ENCODE measurements at regions not wholly inside any gene's neighbourhood (a gene's known extent, or its start where the extent isn't known, plus 50 kb on each side); places are given as distances from the start of the nearest gene placed in this dataset.

- no peak for TF ChIP-seq MYC (IDR thresholded peaks at IDR 0.05; ENCODE audit: low read depth, low read length)
- no peak for TF ChIP-seq MAX (IDR thresholded peaks at IDR 0.05; ENCODE audit: low read depth, low read length)
- TF ChIP-seq, protein P1, sequence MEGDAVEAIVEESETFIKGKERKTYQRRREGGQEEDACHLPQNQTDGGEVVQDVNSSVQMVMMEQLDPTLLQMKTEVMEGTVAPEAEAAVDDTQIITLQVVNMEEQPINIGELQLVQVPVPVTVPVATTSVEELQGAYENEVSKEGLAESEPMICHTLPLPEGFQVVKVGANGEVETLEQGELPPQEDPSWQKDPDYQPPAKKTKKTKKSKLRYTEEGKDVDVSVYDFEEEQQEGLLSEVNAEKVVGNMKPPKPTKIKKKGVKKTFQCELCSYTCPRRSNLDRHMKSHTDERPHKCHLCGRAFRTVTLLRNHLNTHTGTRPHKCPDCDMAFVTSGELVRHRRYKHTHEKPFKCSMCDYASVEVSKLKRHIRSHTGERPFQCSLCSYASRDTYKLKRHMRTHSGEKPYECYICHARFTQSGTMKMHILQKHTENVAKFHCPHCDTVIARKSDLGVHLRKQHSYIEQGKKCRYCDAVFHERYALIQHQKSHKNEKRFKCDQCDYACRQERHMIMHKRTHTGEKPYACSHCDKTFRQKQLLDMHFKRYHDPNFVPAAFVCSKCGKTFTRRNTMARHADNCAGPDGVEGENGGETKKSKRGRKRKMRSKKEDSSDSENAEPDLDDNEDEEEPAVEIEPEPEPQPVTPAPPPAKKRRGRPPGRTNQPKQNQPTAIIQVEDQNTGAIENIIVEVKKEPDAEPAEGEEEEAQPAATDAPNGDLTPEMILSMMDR (IDR thresholded peaks at IDR 0.05; ENCODE audit: low read depth, low read length): no peak
- TF ChIP-seq POLR2A (IDR thresholded peaks at IDR 0.05; ENCODE audit: extremely low read depth, insufficient read length): no peak
- no peak for DNase-seq (ENCODE audit: low read depth)
- H3K4me3 ChIP-seq (ENCODE audit: low read depth, low read length): no peak overlapping the region
Measured at GRCh38 chr12:126434412-126434985, 1369.3 kb downstream of the AACS start.

DNA sequence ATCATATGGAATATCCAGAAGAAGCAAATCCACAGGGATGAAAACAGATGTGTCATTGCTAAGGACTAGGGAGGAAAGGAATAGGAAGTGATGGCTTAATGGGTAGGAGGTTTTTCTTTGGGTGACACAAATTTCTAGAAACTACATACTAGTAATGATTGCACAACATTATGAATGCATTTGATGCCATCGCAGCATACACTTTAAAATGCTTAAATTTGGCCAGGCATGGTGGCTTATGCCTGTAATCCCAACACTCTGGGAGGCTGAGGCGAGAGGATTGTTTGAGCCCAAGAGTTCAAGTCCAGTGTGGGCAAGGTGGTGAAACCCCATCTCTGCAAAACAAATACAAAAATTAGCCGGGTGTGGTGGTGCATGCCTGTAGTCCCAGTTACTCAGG is 1370.8 kb downstream of the AACS start:
- no peak overlapping the region for H3K4me3 ChIP-seq (ENCODE audit: low read depth, low read length)
- DNase-seq (ENCODE audit: low read depth): no peak
- no peak for TF ChIP-seq MYC (IDR thresholded peaks at IDR 0.05; ENCODE audit: low read depth, low read length)
- TF ChIP-seq POLR2A (IDR thresholded peaks at IDR 0.05; ENCODE audit: extremely low read depth, insufficient read length): no peak
- TF ChIP-seq MAX (IDR thresholded peaks at IDR 0.05; ENCODE audit: low read depth, low read length): no peak
- TF ChIP-seq, protein P1 (IDR thresholded peaks at IDR 0.05; ENCODE audit: low read depth, low read length): no peak

GRCh38 chr12:126437934-126438333 is 1372.7 kb downstream of the AACS start:
- no peak overlapping the region for H3K4me3 ChIP-seq (ENCODE audit: low read depth, low read length)
- TF ChIP-seq, protein P1 (IDR thresholded peaks at IDR 0.05; ENCODE audit: low read depth, low read length): no peak
- no peak for TF ChIP-seq POLR2A (IDR thresholded peaks at IDR 0.05; ENCODE audit: extremely low read depth, insufficient read length)
- no peak for TF ChIP-seq MAX (IDR thresholded peaks at IDR 0.05; ENCODE audit: low read depth, low read length)
- no peak for TF ChIP-seq MYC (IDR thresholded peaks at IDR 0.05; ENCODE audit: low read depth, low read length)
- no peak for DNase-seq (ENCODE audit: low read depth)

DNA sequence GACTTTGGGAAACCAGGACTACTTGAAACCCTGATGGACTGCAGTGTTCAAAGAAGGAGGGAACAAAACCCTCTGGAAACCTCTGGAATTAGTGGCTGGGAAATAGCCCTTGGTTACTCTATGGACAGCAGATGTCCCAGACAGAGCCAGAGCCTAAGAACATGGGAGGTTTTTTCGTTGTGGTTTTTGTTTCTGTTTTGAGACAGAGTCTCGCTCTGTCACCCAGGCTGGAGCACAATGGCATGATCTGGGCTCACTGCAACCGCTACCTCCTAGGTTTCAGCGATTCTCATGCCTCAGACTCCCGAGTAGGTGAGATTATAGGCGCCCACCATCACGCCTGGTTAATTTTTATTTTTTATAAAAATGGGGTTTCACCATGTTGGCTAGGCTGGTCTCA is 1378.7 kb downstream of the AACS start:
- TF ChIP-seq, protein P1 (IDR thresholded peaks at IDR 0.05; ENCODE audit: low read depth, low read length): no peak
- TF ChIP-seq POLR2A (IDR thresholded peaks at IDR 0.05; ENCODE audit: extremely low read depth, insufficient read length): no peak
- TF ChIP-seq MYC (IDR thresholded peaks at IDR 0.05; ENCODE audit: low read depth, low read length): no peak
- TF ChIP-seq MAX (IDR thresholded peaks at IDR 0.05; ENCODE audit: low read depth, low read length): no peak
- no peak for DNase-seq (ENCODE audit: low read depth)

GRCh38 chr12:126447346-126447745 is 1382.1 kb downstream of the AACS start:
- DNase-seq (ENCODE audit: low read depth): no peak

More for the DNA sequence above, 1378.7 kb downstream of the AACS start:
- no peak overlapping the region for H3K4me3 ChIP-seq (ENCODE audit: low read depth, low read length)

More at GRCh38 chr12:126447346-126447745, 1382.1 kb downstream of the AACS start:
- no peak overlapping the region for H3K4me3 ChIP-seq (ENCODE audit: low read depth, low read length)
- TF ChIP-seq POLR2A (IDR thresholded peaks at IDR 0.05; ENCODE audit: extremely low read depth, insufficient read length): no peak
- no peak for TF ChIP-seq MAX (IDR thresholded peaks at IDR 0.05; ENCODE audit: low read depth, low read length)
- TF ChIP-seq, protein P1 (IDR thresholded peaks at IDR 0.05; ENCODE audit: low read depth, low read length): no peak
- no peak for TF ChIP-seq MYC (IDR thresholded peaks at IDR 0.05; ENCODE audit: low read depth, low read length)
